GM18505 (cell line): ENCODE measurements at regions not wholly inside any gene's neighbourhood (a gene's known extent, or its start where the extent isn't known, plus 50 kb on each side); places are given as distances from the start of the nearest gene placed in this dataset.

Experiments
- ATAC-seq: cut with Tn5 transposase; IDR thresholded peaks from one replicate; pipeline ENCODE4 v1.9.1; 2021; ENCODE audit not compliant: unreplicated experiment
- POLR2A ChIP-seq: IDR thresholded peaks from 4 replicates; pipeline ENCODE4 v1.6.1; 2011; ENCODE audit warnings: borderline replicate concordance; ENCODE audit not compliant: insufficient read depth, insufficient read length; ENCODE audit errors: extremely low read depth

DNA sequence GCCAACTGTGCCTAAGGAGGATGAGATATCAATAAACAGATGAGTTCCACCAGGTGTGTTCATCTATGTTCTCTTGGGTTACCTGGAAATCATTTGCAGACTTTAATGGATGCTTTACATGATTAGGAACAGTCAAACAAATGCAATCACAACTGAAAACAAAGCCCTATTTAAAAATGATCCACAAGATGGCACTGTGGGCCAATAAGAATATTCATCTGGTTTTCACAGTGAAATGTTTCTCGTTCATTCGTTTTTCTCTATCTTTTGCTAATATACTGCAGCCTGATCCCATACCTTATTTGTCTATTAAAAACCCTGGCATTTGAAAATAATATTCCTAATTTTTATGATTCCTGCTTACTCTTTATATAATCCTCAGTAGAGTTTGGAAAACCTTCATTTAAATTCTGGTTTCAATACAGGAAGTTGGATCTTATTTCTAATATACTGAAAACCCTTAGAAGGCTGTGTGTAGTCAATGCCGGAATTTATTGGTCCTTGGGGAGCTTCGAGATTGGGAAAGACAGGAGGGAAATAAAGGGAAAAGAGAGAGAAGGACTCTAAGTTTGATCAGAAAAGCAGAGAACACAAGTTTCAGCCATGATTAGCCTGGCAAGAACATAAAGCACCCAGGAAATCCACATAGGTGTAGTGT, 63.8 kb upstream of the TAPT1 start:
- no peak for TF ChIP-seq POLR2A
- ATAC-seq, result no peak

- TF ChIP-seq POLR2A, result no peak
- no peak for ATAC-seq
Measured at GRCh38 chr4:16284050-16284449, 57.8 kb upstream of the TAPT1 start.

DNA sequence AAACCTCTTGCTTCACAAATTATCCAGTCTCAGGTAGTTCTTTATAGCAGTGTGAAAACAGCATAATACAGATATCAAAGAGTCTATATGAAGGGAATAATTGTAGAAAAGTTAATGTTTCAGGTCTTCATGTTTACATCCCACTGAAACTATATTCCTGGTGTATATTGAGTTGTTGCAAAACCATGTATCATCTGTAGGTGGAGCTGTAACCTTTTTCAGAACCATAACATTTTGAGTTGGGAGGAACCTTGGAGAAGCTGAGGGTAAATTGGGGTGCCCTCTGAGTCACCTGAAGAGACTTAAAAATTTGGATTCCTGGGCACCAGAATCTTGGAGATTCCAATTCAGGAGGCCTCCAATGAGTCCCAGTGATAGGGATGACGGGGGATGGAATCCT, 51.9 kb upstream of the TAPT1 start:
- no peak for ATAC-seq
- TF ChIP-seq POLR2A, result no peak
